Occipital lobe (tissue), 1 donor: ENCODE measurements at regions not wholly inside any gene's neighbourhood (a gene's known extent, or its start where the extent isn't known, plus 50 kb on each side); places are given as distances from the start of the nearest gene placed in this dataset.

ENCODE experiments used
- DNase-seq: peaks from one replicate; lab custom pipeline; 2025; lab: John Stamatoyannopoulos, UW

- DNase-seq: no peak
Measured at GRCh38 chr2:64826703-64827102, 162.5 kb upstream of the SLC1A4 start.

- DNase-seq: no peak
Measured at GRCh38 chr2:64828261-64828660, 160.9 kb upstream of the SLC1A4 start.

GRCh38 chr2:64829525-64829924 lies 159.7 kb upstream of the SLC1A4 start:
- DNase-seq: no peak

- DNase-seq: peak; percentile 58
Measured at GRCh38 chr2:64831134-64831976, 157.8 kb upstream of the SLC1A4 start.

GRCh38 chr2:64831977-64832328 lies 157.2 kb upstream of the SLC1A4 start:
- DNase-seq: no peak

- DNase-seq: no peak
Measured at GRCh38 chr2:64832936-64833335, 156.3 kb upstream of the SLC1A4 start.

- no peak for DNase-seq
Measured at GRCh38 chr2:64836566-64836965, 152.6 kb upstream of the SLC1A4 start.

GRCh38 chr2:64837116-64837731 lies 152.0 kb upstream of the SLC1A4 start:
- no peak for DNase-seq

- DNase-seq: no peak
Measured at GRCh38 chr2:64837925-64838641, 151.1 kb upstream of the SLC1A4 start.

GRCh38 chr2:64838817-64839216 lies 150.4 kb upstream of the SLC1A4 start:
- DNase-seq: no peak

GRCh38 chr2:64839844-64840243 lies 149.4 kb upstream of the SLC1A4 start:
- no peak for DNase-seq

GRCh38 chr2:64840426-64840881 lies 148.7 kb upstream of the SLC1A4 start:
- no peak for DNase-seq

GRCh38 chr2:64841461-64841860 lies 147.7 kb upstream of the SLC1A4 start:
- DNase-seq: no peak

- DNase-seq: no peak
Measured at GRCh38 chr2:64842030-64842429, 147.2 kb upstream of the SLC1A4 start.

GRCh38 chr2:64844087-64844486 lies 145.1 kb upstream of the SLC1A4 start:
- no peak for DNase-seq

GRCh38 chr2:64845273-64845905 lies 143.8 kb upstream of the SLC1A4 start:
- no peak for DNase-seq

- no peak for DNase-seq
Measured at GRCh38 chr2:64846177-64846576, 143.0 kb upstream of the SLC1A4 start.

- DNase-seq: no peak
Measured at GRCh38 chr2:64847930-64848329, 141.3 kb upstream of the SLC1A4 start.

- DNase-seq: no peak
Measured at GRCh38 chr2:64848363-64848762, 140.8 kb upstream of the SLC1A4 start.

- DNase-seq: no peak
Measured at GRCh38 chr2:64848945-64849344, 140.3 kb upstream of the SLC1A4 start.

GRCh38 chr2:64850642-64851041 lies 138.6 kb upstream of the SLC1A4 start:
- DNase-seq: no peak

GRCh38 chr2:64852771-64853241 lies 136.4 kb upstream of the SLC1A4 start:
- DNase-seq: no peak
